ENCODE measurements at regions not wholly inside any gene's neighbourhood (a gene's known extent, or its start where the extent isn't known, plus 50 kb on each side); places are given as distances from the start of the nearest gene placed in this dataset.

DNA sequence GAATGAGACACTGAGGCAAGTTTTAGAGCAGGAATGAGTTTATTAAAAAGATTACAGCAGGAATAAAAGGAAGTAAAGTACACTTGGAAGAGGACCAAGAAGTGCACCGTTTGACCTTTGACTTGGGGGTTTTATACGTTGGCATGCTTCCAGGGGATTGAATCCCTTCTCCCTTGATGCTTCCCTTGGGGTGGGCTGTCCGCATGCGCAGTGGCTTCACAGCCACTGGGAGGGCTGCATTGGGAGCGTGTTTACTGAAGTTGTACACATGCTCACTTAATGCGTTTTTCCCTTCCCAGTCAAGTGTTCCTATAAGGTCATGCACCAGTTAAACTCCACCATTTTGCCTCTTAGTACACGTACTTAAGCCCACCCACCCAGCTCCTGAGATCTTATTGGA is 72.4 kb upstream of the MARK1 start:
- Histone ChIP-seq H3K9ac (ENCODE audit: control insufficient read depth, insufficient read depth, low read length) (no peak overlapping the region), H3K79me2 (ENCODE audit: control insufficient read depth, insufficient read depth, low read length) (no peaks in the 10 kb centered on the region), H3K36me3 (ENCODE audit: control insufficient read depth in 2 of 2, insufficient read depth in 2 of 2, low read length in 1 of 2) (no peaks in the 10 kb centered on the region), H3K27ac (ENCODE audit: control insufficient read depth, insufficient read depth) (no peak overlapping the region), H3K27me3 (replicated peaks in 1 of 2; ENCODE audit: control insufficient read depth in 2 of 2, insufficient read depth in 2 of 2, low read length in 1 of 2) (no peaks in the 10 kb centered on the region), H3K4me3 (no peak overlapping the region), H3K4me2 (ENCODE audit: control insufficient read depth, insufficient read depth) (no peak overlapping the region), H4K20me1 (ENCODE audit: control insufficient read depth, insufficient read depth) (no peaks in the 10 kb centered on the region), H3K4me1 (ENCODE audit: control insufficient read depth, insufficient read depth, low read length) (no peaks in the 10 kb centered on the region), H2AFZ (ENCODE audit: control insufficient read depth, low read depth, low read length) (no peak overlapping the region), H3K9me3 (replicated peaks; ENCODE audit: control insufficient read depth, insufficient read depth, low read length) (no peaks in the 10 kb centered on the region)
- intact Hi-C loops (cut with micrococcal nuclease; ENCODE audit: unreplicated experiment), result no loop called here
- WGBS (ENCODE audit: insufficient coverage, insufficient replicate concordance, low lambda C conversion rate, missing lambda C conversion rate), result 62% methylated on average over 7 of the region's 7 CpGs
- no peak for FAIRE-seq
- BruUV-seq (replicated peaks), result no TSS peak
- POLR2A ChIA-PET, result no interaction called here
- RAD21 ChIA-PET (ENCODE audit: unreplicated experiment), result no interaction called here
- CTCF ChIA-PET, result no interaction called here
- no peak for ATAC-seq
- no peak for DNase-seq (ENCODE audit: low read depth, low spot score)
- SMC1A ChIA-PET (ENCODE audit: uncharacterized antibody, unreplicated experiment), result no interaction called here
- in situ Hi-C loops (cut with MboI), result no loop called here
- TF ChIP-seq BHLHE40 (IDR thresholded peaks at IDR 0.05; ENCODE audit: borderline replicate concordance in 1 of 2, low read depth in 2 of 2, low read length in 1 of 2), result no peak
- no peak for TF ChIP-seq PAX8 (IDR thresholded peaks at IDR 0.05)
- TF ChIP-seq, protein P1, sequence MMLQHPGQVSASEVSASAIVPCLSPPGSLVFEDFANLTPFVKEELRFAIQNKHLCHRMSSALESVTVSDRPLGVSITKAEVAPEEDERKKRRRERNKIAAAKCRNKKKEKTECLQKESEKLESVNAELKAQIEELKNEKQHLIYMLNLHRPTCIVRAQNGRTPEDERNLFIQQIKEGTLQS (IDR thresholded peaks at IDR 0.05; ENCODE audit: borderline replicate concordance, extremely low read depth, low read depth, low read length), result no peak
- TF ChIP-seq CBX5 (IDR thresholded peaks at IDR 0.05; ENCODE audit: low read depth), result no peak
- TF ChIP-seq SREBF2 (IDR thresholded peaks at IDR 0.05; ENCODE audit: low read length), result no peak
- TF ChIP-seq RELA (IDR thresholded peaks at IDR 0.05; ENCODE audit: borderline replicate concordance, partially characterized antibody), result no peak
- TF ChIP-seq ZNF217 (IDR thresholded peaks at IDR 0.05), result no peak
- no peak for TF ChIP-seq ZNF687 (IDR thresholded peaks at IDR 0.05)
- TF ChIP-seq, protein P2, sequence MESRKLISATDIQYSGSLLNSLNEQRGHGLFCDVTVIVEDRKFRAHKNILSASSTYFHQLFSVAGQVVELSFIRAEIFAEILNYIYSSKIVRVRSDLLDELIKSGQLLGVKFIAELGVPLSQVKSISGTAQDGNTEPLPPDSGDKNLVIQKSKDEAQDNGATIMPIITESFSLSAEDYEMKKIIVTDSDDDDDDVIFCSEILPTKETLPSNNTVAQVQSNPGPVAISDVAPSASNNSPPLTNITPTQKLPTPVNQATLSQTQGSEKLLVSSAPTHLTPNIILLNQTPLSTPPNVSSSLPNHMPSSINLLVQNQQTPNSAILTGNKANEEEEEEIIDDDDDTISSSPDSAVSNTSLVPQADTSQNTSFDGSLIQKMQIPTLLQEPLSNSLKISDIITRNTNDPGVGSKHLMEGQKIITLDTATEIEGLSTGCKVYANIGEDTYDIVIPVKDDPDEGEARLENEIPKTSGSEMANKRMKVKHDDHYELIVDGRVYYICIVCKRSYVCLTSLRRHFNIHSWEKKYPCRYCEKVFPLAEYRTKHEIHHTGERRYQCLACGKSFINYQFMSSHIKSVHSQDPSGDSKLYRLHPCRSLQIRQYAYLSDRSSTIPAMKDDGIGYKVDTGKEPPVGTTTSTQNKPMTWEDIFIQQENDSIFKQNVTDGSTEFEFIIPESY (IDR thresholded peaks at IDR 0.05), result no peak
- no peak for TF ChIP-seq MYC (IDR thresholded peaks at IDR 0.05; ENCODE audit: insufficient read depth, insufficient read length, insufficient replicate concordance, low read length, severe bottlenecking)
- TF ChIP-seq POU2F2 (IDR thresholded peaks at IDR 0.05; ENCODE audit: borderline replicate concordance, low read depth, low read length), result no peak
- no peak for TF ChIP-seq MLLT1 (IDR thresholded peaks at IDR 0.05)
- no peak for TF ChIP-seq ZNF592 (IDR thresholded peaks at IDR 0.05)
